DOHH2 (cell line): ENCODE measurements at regions not wholly inside any gene's neighbourhood (a gene's known extent, or its start where the extent isn't known, plus 50 kb on each side); places are given as distances from the start of the nearest gene placed in this dataset.

Experiments used
- CTCF ChIP-seq: fragments of 200-600 bp; sonication (generic); IDR thresholded peaks from one replicate; pipeline ENCODE4 v1.5.1; 2014; ENCODE audit warnings: antibody characterized with exemption, mild to moderate bottlenecking, low read depth, low read length; ENCODE audit not compliant: poor library complexity, severe bottlenecking
- EZH2phosphoT487 ChIP-seq: fragments of 200-600 bp; sonication (generic); IDR thresholded peaks from 2 replicates; pipeline ENCODE4 v1.6.1; 2017; ENCODE audit warnings: borderline replicate concordance, mild to moderate bottlenecking, antibody characterized with exemption, low read length, moderate library complexity, mixed read lengths

- TF ChIP-seq EZH2phosphoT487 (no peak), CTCF (no peak)
Observed at GRCh38 chr3:189393598-189393997, 221.8 kb downstream of the TPRG1 start.
